ENCODE measurements at regions not wholly inside any gene's neighbourhood (a gene's known extent, or its start where the extent isn't known, plus 50 kb on each side); places are given as distances from the start of the nearest gene placed in this dataset.

DNA sequence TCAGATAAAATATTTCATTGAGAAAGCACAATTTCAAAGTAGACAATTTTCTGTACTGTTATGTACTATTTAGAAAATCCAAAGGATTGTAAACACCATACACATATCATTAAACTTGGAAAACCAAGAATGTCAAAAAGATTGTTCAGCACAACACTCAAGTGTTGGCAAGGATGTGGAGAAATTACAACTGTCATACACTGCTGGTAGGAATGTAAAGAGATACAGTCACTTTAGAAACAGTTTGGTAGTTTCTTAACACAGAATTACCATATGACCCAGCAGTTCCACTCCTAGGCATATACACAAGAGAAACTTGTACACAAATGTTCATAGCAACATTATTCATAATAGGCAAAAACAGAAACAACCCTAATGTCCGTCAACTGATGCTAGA is 71.2 kb downstream of the OR2K2 start:
- no peak overlapping the region for H3K4me3 ChIP-seq (ENCODE audit: low read depth, low read length)
- TF ChIP-seq, protein P1, sequence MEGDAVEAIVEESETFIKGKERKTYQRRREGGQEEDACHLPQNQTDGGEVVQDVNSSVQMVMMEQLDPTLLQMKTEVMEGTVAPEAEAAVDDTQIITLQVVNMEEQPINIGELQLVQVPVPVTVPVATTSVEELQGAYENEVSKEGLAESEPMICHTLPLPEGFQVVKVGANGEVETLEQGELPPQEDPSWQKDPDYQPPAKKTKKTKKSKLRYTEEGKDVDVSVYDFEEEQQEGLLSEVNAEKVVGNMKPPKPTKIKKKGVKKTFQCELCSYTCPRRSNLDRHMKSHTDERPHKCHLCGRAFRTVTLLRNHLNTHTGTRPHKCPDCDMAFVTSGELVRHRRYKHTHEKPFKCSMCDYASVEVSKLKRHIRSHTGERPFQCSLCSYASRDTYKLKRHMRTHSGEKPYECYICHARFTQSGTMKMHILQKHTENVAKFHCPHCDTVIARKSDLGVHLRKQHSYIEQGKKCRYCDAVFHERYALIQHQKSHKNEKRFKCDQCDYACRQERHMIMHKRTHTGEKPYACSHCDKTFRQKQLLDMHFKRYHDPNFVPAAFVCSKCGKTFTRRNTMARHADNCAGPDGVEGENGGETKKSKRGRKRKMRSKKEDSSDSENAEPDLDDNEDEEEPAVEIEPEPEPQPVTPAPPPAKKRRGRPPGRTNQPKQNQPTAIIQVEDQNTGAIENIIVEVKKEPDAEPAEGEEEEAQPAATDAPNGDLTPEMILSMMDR (conservative IDR thresholded peaks at IDR 0.05; ENCODE audit: low read depth, low read length), result no peak

DNA sequence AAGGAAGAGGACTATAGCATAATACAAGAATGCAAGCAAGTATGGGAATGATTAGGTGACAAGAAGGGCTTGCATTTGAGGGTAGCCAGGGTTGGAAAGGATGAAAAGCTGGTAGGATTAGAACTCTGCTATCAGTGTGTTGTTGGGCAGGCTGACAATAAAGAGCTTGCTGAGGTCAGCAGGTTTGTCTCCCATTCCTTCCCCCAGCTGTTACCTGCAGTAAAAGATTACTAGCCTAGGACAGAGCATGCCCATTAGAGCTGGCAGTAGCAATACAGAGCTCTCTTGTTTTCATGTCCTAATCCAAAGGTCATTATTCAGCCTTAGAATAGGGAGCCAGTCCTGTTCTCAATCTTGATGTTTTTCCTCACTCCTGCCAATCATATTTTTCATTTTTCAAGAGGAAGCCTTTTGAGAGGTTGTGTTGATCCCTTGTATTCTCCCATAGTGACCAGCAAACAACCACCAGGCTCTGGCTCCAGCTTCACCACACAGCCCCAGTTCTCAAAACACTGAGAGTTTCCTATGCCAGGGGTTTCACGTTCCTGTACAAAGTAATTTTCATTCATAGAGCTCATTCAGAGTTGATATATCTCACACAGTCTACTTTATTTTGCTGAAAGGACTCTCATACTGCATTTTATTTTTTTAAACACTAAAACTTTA is 71.7 kb downstream of the OR2K2 start:
- TF ChIP-seq, protein P1 (conservative IDR thresholded peaks at IDR 0.05; ENCODE audit: low read depth, low read length), result no peak
- H3K4me3 ChIP-seq (ENCODE audit: low read depth, low read length), result no peak overlapping the region
- DNase-seq (ENCODE audit: low read depth), result no peak

More for the DNA sequence above, 71.2 kb downstream of the OR2K2 start:
- no peak for DNase-seq (ENCODE audit: low read depth)

- peak; percentile 1 for DNase-seq (ENCODE audit: low read depth)
- TF ChIP-seq, protein P1 (conservative IDR thresholded peaks at IDR 0.05; ENCODE audit: low read depth, low read length), result no peak
- H3K4me3 ChIP-seq (ENCODE audit: low read depth, low read length), result no peak overlapping the region
Measured at GRCh38 chr9:111253742-111254437, 76.1 kb downstream of the OR2K2 start.

DNA sequence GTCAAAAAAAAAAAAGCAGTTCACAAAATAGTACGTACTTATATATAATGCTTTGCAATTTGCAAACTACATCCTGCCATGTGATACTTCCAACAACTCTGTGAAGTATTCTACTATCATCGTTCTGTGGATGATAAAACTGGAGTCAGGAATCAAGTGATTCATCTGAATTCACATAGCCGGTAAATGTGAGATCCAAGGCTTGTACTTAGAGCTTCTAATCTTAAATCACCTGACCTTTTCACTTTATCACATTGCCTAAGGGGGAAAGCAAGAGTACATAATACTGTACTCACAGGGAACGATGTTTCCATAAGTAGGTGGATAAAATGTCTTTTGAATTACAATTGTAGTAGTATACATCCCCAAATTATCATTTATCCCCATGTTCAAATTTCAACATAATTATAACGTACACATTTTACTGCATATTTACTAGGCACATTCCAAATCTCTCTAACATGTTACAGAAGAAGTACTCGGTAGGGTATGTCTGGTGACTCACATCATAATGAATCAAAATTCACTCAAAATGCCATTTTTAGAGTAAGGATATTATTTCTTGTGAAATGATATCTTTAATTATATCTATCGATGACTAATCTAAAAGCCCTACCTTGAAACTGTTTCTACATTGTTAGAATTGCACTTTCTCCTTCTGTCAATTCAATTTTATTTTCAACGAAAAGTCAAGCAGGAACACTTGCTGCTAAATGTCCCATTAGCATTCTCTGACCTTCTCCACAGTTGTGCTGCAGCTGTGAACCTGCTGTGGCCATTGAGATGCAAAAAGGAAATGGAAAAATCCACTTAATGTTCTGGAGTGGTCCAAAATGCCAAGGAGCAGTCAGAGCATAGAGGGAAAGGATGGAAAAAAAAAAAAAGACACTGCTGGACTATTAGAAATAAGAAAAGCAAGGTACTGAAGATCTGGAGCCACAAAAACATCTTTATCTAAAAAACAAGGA is 78.9 kb downstream of the OR2K2 start:
- DNase-seq (ENCODE audit: low read depth), result no peak
- no peak overlapping the region for H3K4me3 ChIP-seq (ENCODE audit: low read depth, low read length)
- TF ChIP-seq, protein P1 (conservative IDR thresholded peaks at IDR 0.05; ENCODE audit: low read depth, low read length), result no peak

DNA sequence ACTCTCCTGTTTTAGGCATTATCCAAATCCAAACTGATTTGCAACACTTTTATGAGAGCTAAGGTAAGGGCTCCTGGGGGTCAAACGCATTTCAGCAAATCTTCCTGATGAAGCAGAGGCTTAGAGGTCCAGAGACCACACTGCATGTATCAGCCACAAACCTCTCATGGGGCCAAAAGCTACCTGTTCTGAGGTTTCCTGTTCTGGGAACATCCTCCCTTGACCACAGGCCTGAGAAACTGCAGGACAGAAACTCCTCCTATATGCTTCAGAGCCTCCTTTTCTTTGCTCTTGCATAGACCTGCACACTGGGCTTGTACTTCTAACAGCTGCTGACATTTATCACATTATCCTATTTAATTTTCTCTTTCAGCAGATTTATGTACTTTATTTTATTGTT is 92.6 kb downstream of the OR2K2 start:
- H3K4me3 ChIP-seq (ENCODE audit: low read depth, low read length), result no peak overlapping the region
- no peak for DNase-seq (ENCODE audit: low read depth)
- TF ChIP-seq, protein P1 (conservative IDR thresholded peaks at IDR 0.05; ENCODE audit: low read depth, low read length), result no peak

- TF ChIP-seq, protein P1 (conservative IDR thresholded peaks at IDR 0.05; ENCODE audit: low read depth, low read length), result no peak
- H3K4me3 ChIP-seq (ENCODE audit: low read depth, low read length), result no peak overlapping the region
- peak; percentile 19 for DNase-seq (ENCODE audit: low read depth)
Measured at GRCh38 chr9:111236332-111236731, 93.7 kb downstream of the OR2K2 start.

Measured in choroid plexus epithelial cell (primary cell).